Osteocyte (in vitro differentiated cells): ENCODE measurements at regions not wholly inside any gene's neighbourhood (a gene's known extent, or its start where the extent isn't known, plus 50 kb on each side); places are given as distances from the start of the nearest gene placed in this dataset.

Source experiments
- DNase-seq: peaks from one replicate; pipeline ENCODE4 v3.0.0; 2021; ENCODE audit warnings: mixed read lengths; ENCODE audit not compliant: unreplicated experiment; ENCODE audit errors: extremely low spot score
- H3K27ac Mint-ChIP-seq: one replicate; pipeline ENCODE4 v1.8.0; 2021; ENCODE audit warnings: mild to moderate bottlenecking, mixed read lengths; ENCODE audit not compliant: unreplicated experiment
- H3K27me3 Mint-ChIP-seq: one replicate; pipeline ENCODE4 v1.8.0; 2021; ENCODE audit warnings: mixed read lengths; ENCODE audit not compliant: unreplicated experiment
- H3K36me3 Mint-ChIP-seq: one replicate; pipeline ENCODE4 v1.8.0; 2021; ENCODE audit warnings: mixed read lengths; ENCODE audit not compliant: unreplicated experiment
- H3K4me1 Mint-ChIP-seq: one replicate; pipeline ENCODE4 v1.8.0; 2021; ENCODE audit warnings: mixed read lengths; ENCODE audit not compliant: unreplicated experiment
- H3K4me3 Mint-ChIP-seq: one replicate; pipeline ENCODE4 v1.8.0; 2021; ENCODE audit warnings: mild to moderate bottlenecking, moderate library complexity, mixed read lengths; ENCODE audit not compliant: unreplicated experiment
- H3K9me3 Mint-ChIP-seq: one replicate; pipeline ENCODE4 v1.8.0; 2021; ENCODE audit warnings: mixed read lengths; ENCODE audit not compliant: unreplicated experiment
- TF ChIP-seq, protein P1 (sequence below): fragments of 200-600 bp; sonication (generic); IDR thresholded peaks from 2 replicates; pipeline ENCODE4 v1.5.0; 2021; ENCODE audit warnings: antibody characterized with exemption, mild to moderate bottlenecking, moderate library complexity

GRCh38 chr11:133678191-133678590 is 145.9 kb upstream of the OPCML start:
- Mint-ChIP-seq H3K36me3 (no peaks in the 10 kb centered on the region), H3K9me3 (peaks cover 14% of the 10 kb centered on the region), H3K27me3 (no peaks in the 10 kb centered on the region)

GRCh38 chr11:133677387-133677786 is 145.1 kb upstream of the OPCML start:
- Mint-ChIP-seq H3K4me3 (no peak overlapping the region), H3K36me3 (no peaks in the 10 kb centered on the region), H3K9me3 (peaks cover 14% of the 10 kb centered on the region), H3K4me1 (no peaks in the 10 kb centered on the region), H3K27ac (no peak overlapping the region), H3K27me3 (no peaks in the 10 kb centered on the region)
- TF ChIP-seq, protein P1, sequence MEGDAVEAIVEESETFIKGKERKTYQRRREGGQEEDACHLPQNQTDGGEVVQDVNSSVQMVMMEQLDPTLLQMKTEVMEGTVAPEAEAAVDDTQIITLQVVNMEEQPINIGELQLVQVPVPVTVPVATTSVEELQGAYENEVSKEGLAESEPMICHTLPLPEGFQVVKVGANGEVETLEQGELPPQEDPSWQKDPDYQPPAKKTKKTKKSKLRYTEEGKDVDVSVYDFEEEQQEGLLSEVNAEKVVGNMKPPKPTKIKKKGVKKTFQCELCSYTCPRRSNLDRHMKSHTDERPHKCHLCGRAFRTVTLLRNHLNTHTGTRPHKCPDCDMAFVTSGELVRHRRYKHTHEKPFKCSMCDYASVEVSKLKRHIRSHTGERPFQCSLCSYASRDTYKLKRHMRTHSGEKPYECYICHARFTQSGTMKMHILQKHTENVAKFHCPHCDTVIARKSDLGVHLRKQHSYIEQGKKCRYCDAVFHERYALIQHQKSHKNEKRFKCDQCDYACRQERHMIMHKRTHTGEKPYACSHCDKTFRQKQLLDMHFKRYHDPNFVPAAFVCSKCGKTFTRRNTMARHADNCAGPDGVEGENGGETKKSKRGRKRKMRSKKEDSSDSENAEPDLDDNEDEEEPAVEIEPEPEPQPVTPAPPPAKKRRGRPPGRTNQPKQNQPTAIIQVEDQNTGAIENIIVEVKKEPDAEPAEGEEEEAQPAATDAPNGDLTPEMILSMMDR: no peak
- DNase-seq: no peak

More at GRCh38 chr11:133678191-133678590, 145.9 kb upstream of the OPCML start:
- H3K27ac Mint-ChIP-seq: no peak overlapping the region
- no peaks in the 10 kb centered on the region for H3K4me1 Mint-ChIP-seq
- TF ChIP-seq, protein P1: no peak
- no peak overlapping the region for H3K4me3 Mint-ChIP-seq
- DNase-seq: no peak

GRCh38 chr11:133676265-133676664 is 144.0 kb upstream of the OPCML start:
- H3K36me3 Mint-ChIP-seq: no peaks in the 10 kb centered on the region
- H3K27me3 Mint-ChIP-seq: no peaks in the 10 kb centered on the region
- no peak overlapping the region for H3K4me3 Mint-ChIP-seq
- TF ChIP-seq, protein P1: no peak
- H3K27ac Mint-ChIP-seq: no peak overlapping the region
- DNase-seq: no peak
- H3K4me1 Mint-ChIP-seq: no peaks in the 10 kb centered on the region
- H3K9me3 Mint-ChIP-seq: peaks cover 14% of the 10 kb centered on the region

- Mint-ChIP-seq H3K9me3 (peaks cover 7% of the 10 kb centered on the region), H3K36me3 (no peaks in the 10 kb centered on the region), H3K27ac (no peak overlapping the region), H3K4me1 (no peaks in the 10 kb centered on the region), H3K27me3 (no peaks in the 10 kb centered on the region), H3K4me3 (no peak overlapping the region)
- TF ChIP-seq, protein P1: no peak
- no peak for DNase-seq
Observed at GRCh38 chr11:133669371-133670053, 137.2 kb upstream of the OPCML start.

GRCh38 chr11:133663135-133663985 is 131.1 kb upstream of the OPCML start:
- Mint-ChIP-seq H3K4me3 (no peak overlapping the region), H3K27ac (no peak overlapping the region), H3K4me1 (no peaks in the 10 kb centered on the region), H3K9me3 (peaks cover 20% of the 10 kb centered on the region), H3K36me3 (no peaks in the 10 kb centered on the region), H3K27me3 (no peaks in the 10 kb centered on the region)
- DNase-seq: no peak
- TF ChIP-seq, protein P1: no peak
